ENCODE measurements at regions not wholly inside any gene's neighbourhood (a gene's known extent, or its start where the extent isn't known, plus 50 kb on each side); places are given as distances from the start of the nearest gene placed in this dataset.

GRCh38 chr3:124088801-124089200 lies 96.9 kb upstream of the ROPN1 start:
- no peak overlapping the region for H3K4me3 ChIP-seq (ENCODE audit: low read length in 3 of 3)
- intact Hi-C loops (cut with DNase I): no loop called here
- TF ChIP-seq CTCF (IDR thresholded peaks at IDR 0.05; ENCODE audit: borderline replicate concordance, extremely low read depth, insufficient read depth): no peak
- H3K27me3 ChIP-seq (ENCODE audit: control insufficient read depth, insufficient read depth, low read length): no peaks in the 10 kb centered on the region
- no peaks in the 10 kb centered on the region for H3K36me3 ChIP-seq (ENCODE audit: control insufficient read depth in 2 of 3, insufficient read depth in 3 of 3, low read length in 3 of 3)
- no peak for DNase-seq
- H3K9me3 ChIP-seq (ENCODE audit: control insufficient read depth in 2 of 3, insufficient read depth in 1 of 3, low read length in 3 of 3): no peaks in the 10 kb centered on the region
- H3K9ac ChIP-seq (ENCODE audit: low read length in 3 of 3): no peak overlapping the region
- no peak overlapping the region for H3K27ac ChIP-seq (ENCODE audit: low read depth in 2 of 2, low read length in 2 of 2)
- peaks cover 0 to 1% (median 0%) of the 10 kb centered on the region in 3 donors for H3K4me1 ChIP-seq (ENCODE audit: control insufficient read depth in 2 of 3, insufficient read depth in 2 of 3, low read depth in 1 of 3, low read length in 3 of 3)
- FAIRE-seq: no peak

DNA sequence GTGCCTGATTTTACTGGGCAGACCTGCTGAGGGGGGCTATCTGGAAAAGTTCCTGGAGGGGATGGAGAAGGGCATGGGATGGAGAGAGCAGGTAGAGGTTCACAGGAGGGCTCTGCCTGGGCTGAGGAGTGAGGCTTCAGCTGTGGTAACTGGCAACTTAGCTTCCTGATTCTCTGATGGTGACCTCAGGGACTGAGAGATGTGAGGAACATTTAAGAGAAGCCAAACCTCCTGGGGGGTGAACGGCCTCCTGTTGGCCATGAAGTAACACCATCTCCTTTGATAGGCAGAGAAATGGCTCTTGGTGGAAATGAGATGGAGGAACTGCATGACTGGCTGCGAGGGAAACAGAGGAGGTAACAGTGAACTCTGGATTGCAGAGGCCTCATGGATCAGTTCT lies 97.3 kb upstream of the ROPN1 start:
- DNase-seq: no peak

GRCh38 chr3:124091716-124092115 lies 99.8 kb upstream of the ROPN1 start:
- intact Hi-C loops (cut with DNase I): no loop called here
- H3K36me3 ChIP-seq (ENCODE audit: control insufficient read depth in 2 of 3, insufficient read depth in 3 of 3, low read length in 3 of 3): no peaks in the 10 kb centered on the region
- H3K4me1 ChIP-seq (ENCODE audit: control insufficient read depth in 2 of 3, insufficient read depth in 2 of 3, low read depth in 1 of 3, low read length in 3 of 3): no peaks in the 10 kb centered on the region
- TF ChIP-seq CTCF (IDR thresholded peaks at IDR 0.05; ENCODE audit: borderline replicate concordance, extremely low read depth, insufficient read depth): no peak
- H3K4me3 ChIP-seq (ENCODE audit: low read length in 3 of 3): no peak overlapping the region
- H3K27ac ChIP-seq (ENCODE audit: low read depth in 2 of 2, low read length in 2 of 2): no peak overlapping the region
- DNase-seq: no peak
- H3K9me3 ChIP-seq (ENCODE audit: control insufficient read depth in 2 of 3, insufficient read depth in 1 of 3, low read length in 3 of 3): no peaks in the 10 kb centered on the region
- no peak for FAIRE-seq
- no peaks in the 10 kb centered on the region for H3K27me3 ChIP-seq (ENCODE audit: control insufficient read depth, insufficient read depth, low read length)
- H3K9ac ChIP-seq (ENCODE audit: low read length in 3 of 3): no peak overlapping the region

More for the DNA sequence above, 97.3 kb upstream of the ROPN1 start:
- no peak for TF ChIP-seq CTCF (IDR thresholded peaks at IDR 0.05; ENCODE audit: borderline replicate concordance, extremely low read depth, insufficient read depth)
- H3K9ac ChIP-seq (ENCODE audit: low read length in 3 of 3): no peak overlapping the region
- no peaks in the 10 kb centered on the region for H3K36me3 ChIP-seq (ENCODE audit: control insufficient read depth in 2 of 3, insufficient read depth in 3 of 3, low read length in 3 of 3)
- intact Hi-C loops (cut with DNase I): no loop called here
- H3K27ac ChIP-seq (ENCODE audit: low read depth in 2 of 2, low read length in 2 of 2): no peak overlapping the region
- H3K4me3 ChIP-seq (ENCODE audit: low read length in 3 of 3): no peak overlapping the region
- FAIRE-seq: no peak
- H3K4me1 ChIP-seq (ENCODE audit: control insufficient read depth in 2 of 3, insufficient read depth in 2 of 3, low read depth in 1 of 3, low read length in 3 of 3): no peaks in the 10 kb centered on the region
- H3K9me3 ChIP-seq (ENCODE audit: control insufficient read depth in 2 of 3, insufficient read depth in 1 of 3, low read length in 3 of 3): no peaks in the 10 kb centered on the region
- H3K27me3 ChIP-seq (ENCODE audit: control insufficient read depth, insufficient read depth, low read length): no peaks in the 10 kb centered on the region

GRCh38 chr3:124092811-124093210 lies 100.9 kb upstream of the ROPN1 start:
- Histone ChIP-seq H3K27ac (ENCODE audit: low read depth in 2 of 2, low read length in 2 of 2) (no peak overlapping the region), H3K9ac (ENCODE audit: low read length in 3 of 3) (no peak overlapping the region), H3K9me3 (ENCODE audit: control insufficient read depth in 2 of 3, insufficient read depth in 1 of 3, low read length in 3 of 3) (no peaks in the 10 kb centered on the region), H3K27me3 (ENCODE audit: control insufficient read depth, insufficient read depth, low read length) (no peaks in the 10 kb centered on the region), H3K36me3 (ENCODE audit: control insufficient read depth in 2 of 3, insufficient read depth in 3 of 3, low read length in 3 of 3) (no peaks in the 10 kb centered on the region), H3K4me1 (ENCODE audit: control insufficient read depth in 2 of 3, insufficient read depth in 2 of 3, low read depth in 1 of 3, low read length in 3 of 3) (no peaks in the 10 kb centered on the region), H3K4me3 (ENCODE audit: low read length in 3 of 3) (no peak overlapping the region)
- no peak for FAIRE-seq
- peak in 1 of 5 donors; percentile 46 for DNase-seq
- intact Hi-C loops (cut with DNase I): no loop called here
- TF ChIP-seq CTCF (IDR thresholded peaks at IDR 0.05; ENCODE audit: borderline replicate concordance, extremely low read depth, insufficient read depth): no peak
